T47D (cell line): ENCODE measurements at regions not wholly inside any gene's neighbourhood (a gene's known extent, or its start where the extent isn't known, plus 50 kb on each side); places are given as distances from the start of the nearest gene placed in this dataset.

Source experiments
- DNase-seq, 2 experiments: peaks; one replicate each; pipeline versions ENCODE4 v3.0.0 to v3.0.0-alpha.2; 2011 to 2012; ENCODE audit warnings: low read depth in 1 of 2, low spot score in 1 of 2
- JUND ChIP-seq: IDR thresholded peaks from 2 replicates; pipeline ENCODE4 v1.6.1; 2012; ENCODE audit warnings: low read depth
- in situ Hi-C: cut with HindIII; loops from 2 replicates; pipeline ENCODE4 v1.10.0; 2016; ENCODE audit warnings: low sequenced_read_pairs, low pct_unique_long_range_greater_than_20kb

DNA sequence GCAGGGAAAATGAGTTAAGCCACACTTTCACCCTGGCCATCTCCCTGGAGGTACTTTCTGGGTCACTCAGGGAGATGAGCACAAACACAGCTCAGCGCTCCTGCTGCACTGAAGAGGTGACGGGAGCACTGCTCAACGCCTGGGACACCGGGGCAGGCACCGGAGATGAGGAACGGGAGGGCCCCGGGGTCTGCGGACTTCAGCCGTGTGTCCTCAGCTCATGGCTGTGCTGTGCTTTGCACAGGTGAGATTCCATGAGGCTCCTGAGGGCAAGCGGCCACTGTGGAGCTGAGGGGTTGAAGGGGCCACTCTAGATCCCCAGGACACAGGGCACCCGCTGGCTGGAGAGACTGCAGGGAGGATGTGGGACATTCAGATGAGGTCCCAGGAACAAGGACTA lies 234.2 kb upstream of the EXOC2 start:
- in situ Hi-C loops = no loop called here
- no peak for TF ChIP-seq JUND
- no peak for DNase-seq

DNA sequence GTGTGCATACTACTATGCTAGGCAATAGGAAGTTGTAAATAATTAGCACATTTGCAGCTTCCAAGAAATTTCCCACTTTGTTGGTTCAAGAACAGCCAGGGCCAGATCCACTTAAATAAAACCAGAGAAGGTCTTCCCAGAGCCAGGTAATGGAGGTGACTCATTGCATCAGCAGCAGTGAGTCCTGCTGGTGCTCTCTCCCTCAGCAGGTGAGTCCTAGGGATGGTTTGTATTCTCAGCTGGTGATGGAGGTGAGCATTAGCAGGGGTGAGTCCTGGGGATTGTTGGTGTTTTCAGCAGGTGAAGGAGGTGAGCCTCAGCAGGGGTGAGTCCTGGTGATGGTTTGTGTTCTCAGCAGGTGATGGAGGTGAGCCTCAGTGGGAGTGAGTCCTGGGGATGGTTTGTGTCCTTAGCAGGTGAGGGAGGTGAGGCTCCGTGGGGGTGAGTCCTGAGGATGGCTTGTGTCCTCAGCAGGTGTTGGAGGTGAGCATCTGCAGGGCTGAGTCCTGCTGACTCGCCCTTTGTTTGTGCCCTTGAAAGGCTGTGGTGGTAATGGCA lies 232.8 kb upstream of the EXOC2 start:
- TF ChIP-seq JUND = no peak
- no peak for DNase-seq

DNA sequence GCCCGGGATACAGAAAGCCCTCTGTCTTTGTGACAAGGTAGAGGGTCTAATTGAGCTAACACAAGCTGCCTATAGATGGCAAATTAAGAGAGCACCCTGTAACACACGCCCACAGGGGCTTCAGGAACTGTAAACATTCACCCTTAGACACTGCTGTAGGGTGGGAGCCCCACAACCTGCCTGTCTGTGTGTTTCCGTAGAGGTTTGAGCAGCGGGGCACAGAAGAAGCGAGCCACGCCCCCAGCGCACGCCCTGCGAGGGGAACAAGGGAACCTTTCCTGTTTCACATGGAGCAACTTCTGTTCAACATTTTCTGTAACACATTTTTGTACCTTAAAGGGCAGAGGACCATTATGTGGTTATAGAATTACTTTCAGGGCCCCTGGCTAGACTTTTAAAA lies 231.7 kb upstream of the EXOC2 start:
- DNase-seq = no peak
- in situ Hi-C loops = no loop called here
- TF ChIP-seq JUND = no peak

More for the DNA sequence above, 232.8 kb upstream of the EXOC2 start:
- in situ Hi-C loops = no loop called here

DNA sequence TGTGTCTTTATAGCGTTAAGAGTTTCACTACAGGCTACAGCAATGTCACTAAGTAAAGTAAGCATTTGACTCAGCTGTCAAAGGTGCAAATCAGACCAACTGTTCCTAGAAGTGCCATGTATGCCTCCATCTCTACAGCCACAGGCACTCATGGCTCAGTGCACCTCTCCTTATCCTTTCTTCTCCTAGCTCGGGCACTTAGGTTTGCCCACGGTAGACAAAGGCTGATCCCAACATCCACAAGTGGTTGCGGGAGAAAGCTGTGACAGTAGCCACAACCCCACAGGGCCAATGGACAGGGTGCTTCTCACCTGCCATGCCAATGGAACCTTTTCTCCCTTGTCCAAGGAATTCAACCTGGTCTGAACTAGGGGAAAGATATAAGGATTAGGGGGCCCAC lies 228.5 kb upstream of the EXOC2 start:
- no peak for TF ChIP-seq JUND
- DNase-seq = no peak
- in situ Hi-C loops = no loop called here

DNA sequence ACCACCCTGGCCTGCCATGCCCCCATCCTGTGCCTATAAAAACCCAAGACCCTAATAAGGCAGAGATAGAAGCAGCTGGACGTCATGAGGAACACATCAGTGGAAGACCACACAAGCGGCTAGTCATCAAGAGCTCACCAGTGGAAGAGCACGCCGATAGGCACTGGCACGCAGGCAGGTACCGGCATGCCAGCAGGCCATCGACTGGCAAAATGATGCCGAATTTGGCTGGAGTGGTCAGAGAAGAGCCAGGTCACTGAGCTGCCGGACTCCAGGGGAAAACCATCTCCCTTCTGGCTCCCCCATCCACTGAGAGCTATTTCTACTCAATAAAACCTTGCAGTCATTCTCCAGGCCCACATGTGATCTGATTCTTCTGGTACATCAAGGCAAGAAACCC lies 227.6 kb upstream of the EXOC2 start:
- no peak for DNase-seq
- in situ Hi-C loops = no loop called here

DNA sequence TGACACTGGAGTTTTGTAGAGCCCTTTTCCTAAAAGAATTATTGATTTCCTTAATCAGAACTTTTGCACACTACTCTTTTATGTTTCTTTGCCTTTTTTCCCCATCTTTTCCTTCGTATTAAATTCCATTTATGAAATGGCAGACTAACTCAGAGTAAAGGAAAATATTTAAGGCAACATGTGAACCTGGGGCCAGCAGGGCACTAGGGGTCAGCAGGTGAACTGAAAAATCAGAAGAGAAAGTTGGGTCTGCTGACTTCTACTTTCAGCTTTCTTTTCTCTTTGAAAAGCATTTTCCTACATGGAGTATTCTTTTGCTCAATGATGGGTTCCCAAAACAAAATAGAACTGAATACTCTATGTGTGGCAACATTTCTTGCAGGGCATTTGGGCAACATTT lies 226.6 kb upstream of the EXOC2 start:
- DNase-seq = no peak
- TF ChIP-seq JUND = no peak
- in situ Hi-C loops = no loop called here

More for the DNA sequence above, 227.6 kb upstream of the EXOC2 start:
- no peak for TF ChIP-seq JUND

DNA sequence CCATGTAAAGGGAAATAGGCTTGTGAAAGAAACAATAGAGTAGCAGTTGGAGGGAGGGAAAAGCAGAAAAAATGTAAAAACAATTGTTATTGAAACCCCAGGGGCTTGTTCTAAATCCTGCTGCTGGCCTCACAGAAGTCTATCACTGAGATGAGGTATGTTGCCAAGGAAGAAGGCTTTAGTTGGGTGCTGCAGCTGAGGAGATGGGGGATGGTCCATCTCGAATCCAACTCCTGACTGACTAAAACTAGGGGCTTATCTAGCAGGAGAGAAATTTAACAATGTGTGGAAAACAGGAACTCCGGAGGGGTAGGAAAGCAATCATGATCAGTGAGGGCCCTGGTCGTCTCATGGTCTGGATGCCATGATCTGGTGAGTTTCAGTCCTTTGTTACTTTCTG lies 225.0 kb upstream of the EXOC2 start:
- DNase-seq = no peak
- in situ Hi-C loops = no loop called here
- TF ChIP-seq JUND = no peak

DNA sequence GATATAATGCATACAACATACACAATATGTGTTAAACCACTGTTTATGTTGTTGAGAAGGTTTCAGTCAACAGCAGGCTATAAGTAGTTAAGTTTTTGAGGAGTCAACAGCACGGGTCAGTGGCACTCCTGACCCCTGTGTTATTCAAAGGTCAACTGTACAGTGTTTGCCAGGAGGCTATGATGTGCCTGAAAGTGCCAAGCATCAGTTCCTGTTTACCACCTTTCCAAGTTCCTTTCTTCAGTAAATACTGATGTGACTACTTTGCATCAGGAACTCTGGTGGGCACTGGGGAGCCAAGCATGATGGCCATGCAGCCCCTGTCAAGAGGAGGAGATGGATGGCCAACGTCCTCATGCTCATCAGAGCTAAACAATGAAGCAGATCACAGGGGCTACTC lies 224.4 kb upstream of the EXOC2 start:
- no peak for TF ChIP-seq JUND
- no peak for DNase-seq
- in situ Hi-C loops = no loop called here

DNA sequence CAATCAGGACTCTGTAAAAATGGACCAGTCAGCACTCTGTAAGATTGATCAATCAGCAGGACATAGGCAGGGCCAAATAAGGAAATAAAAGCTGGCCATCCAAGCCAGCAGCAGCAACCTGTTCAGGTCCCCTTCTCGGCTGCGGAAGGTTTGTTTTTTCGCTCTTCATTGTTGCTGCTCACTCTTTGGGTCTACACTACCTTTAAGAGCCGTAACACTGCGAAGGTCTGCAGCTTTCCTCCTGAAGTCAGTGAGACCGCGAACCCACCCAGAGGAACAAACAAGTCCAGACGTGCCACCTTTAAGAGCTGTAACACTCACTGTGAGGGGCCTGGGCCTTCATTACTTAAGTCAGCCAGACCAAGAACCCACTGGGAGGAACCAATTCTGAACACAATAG lies 223.2 kb upstream of the EXOC2 start:
- DNase-seq = no peak
- TF ChIP-seq JUND = no peak
- in situ Hi-C loops = no loop called here

DNA sequence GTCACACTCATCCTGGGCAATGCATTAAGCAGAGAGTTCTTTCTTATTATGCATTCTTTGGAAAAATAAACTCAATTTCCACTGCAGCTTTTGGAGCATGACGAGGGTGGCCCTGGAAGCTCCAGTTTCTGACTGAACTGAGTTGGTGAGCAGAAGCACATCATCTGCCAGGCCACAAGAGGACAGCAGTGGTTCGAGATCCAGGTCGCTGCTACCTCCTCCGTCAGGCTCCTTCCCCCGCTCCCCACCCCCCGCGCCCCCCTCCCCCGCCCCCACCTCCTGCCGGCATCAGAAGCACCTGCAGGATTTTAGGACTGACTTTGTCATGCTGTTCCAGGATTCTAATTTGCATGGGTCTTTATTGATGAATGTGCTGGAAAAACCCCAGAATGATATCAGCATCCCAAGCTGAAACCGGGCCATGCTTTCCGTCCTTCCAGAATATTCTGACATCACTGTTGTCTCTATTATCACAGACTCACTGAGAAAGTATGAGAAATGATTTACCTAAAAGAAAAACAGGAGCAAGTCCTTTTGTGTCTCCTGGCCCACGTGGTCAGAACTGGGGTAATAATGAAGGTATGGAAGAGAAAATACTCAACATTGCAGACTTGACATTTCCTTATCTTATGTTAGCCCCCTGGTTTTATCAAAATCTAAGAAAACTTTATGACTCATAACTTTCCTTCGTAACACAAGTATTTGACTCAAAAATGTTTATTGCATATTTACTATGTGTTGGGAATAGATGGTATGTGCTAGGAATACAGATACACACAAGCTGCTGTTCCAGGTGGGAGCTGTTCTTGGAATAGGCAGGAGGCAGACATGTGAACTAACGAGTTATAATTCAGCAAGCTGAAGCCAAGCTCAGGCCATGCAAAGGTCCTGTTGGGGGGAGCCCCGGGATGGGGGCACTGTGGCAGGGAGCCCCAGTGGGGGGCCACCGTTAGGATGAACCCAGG lies 220.2 kb upstream of the EXOC2 start:
- peak; percentile 31 to 58 for DNase-seq
- no peak for TF ChIP-seq JUND
- in situ Hi-C loops = no loop called here

DNA sequence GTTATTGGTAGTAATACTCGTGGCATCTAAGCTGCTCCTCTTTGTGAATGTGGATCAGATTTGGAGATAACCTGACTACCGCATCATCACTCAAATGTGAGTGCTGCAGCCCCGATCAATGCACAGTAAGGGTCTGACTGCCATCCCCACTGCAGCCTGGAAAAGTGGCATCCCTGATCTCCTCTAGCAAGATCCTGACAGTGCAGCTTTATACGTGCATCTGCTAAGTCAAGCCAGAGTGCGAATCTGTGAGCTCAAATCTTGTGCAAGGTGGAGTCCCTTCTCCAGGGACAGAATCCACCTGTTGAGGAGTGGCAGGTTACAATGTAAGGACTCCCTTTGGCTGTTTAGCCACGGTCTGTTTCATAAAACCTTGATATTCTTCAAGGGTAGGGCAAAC lies 215.0 kb upstream of the EXOC2 start:
- in situ Hi-C loops = no loop called here
- no peak for TF ChIP-seq JUND
- DNase-seq = no peak

DNA sequence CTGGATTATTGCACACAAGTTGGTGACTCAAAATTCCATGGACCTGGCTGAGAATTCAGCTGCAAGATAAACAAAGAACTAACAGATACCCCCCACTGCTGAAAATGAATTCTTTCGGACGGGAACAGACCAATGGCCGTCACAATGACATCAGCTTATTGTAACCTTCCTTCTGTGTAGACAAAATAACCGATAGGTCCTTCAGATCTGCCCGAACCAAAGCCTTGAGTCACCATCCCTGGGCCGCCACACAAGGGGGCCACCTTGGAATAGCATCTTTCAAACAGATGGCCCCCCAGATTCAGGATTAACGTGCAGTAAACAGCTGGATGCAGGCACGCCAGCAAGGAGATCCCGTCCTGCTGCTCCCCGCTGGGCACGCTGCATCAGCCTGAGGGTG lies 214.0 kb upstream of the EXOC2 start:
- no peak for DNase-seq
- no peak for TF ChIP-seq JUND
- in situ Hi-C loops = no loop called here

DNA sequence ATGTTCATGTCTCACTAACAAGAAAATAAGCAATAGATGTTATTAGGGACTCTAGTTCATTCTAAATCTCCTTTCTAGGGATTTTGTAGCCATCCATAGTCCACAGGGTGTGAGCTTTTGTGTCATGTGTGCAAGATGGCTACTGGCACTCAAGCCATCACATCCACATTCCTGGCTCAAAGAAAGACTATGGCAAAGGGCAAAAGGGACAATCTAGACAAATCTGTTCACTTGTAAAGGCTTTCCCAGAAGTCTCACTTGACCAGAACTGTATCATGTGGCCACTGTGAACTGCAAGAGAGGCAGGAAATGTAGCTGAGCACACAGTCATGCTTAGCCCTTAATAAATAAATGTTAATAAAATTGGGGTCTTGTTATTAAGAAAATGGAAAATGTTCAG lies 212.6 kb upstream of the EXOC2 start:
- DNase-seq = peak in 1 of 2 experiments; percentile 36
- no peak for TF ChIP-seq JUND
- in situ Hi-C loops = no loop called here
